ENCODE measurements at regions not wholly inside any gene's neighbourhood (a gene's known extent, or its start where the extent isn't known, plus 50 kb on each side); places are given as distances from the start of the nearest gene placed in this dataset.

- peak; percentile 76 for DNase-seq
Measured at GRCh38 chr3:168197162-168197561, 101.4 kb upstream of the GOLIM4 start.

GRCh38 chr3:168191856-168192255, 96.1 kb upstream of the GOLIM4 start:
- DNase-seq: no peak

GRCh38 chr3:168187233-168187632, 91.5 kb upstream of the GOLIM4 start:
- DNase-seq: no peak

- DNase-seq: peak; percentile 35
Measured at GRCh38 chr3:168186293-168186983, 90.7 kb upstream of the GOLIM4 start.

- DNase-seq: no peak
Measured at GRCh38 chr3:168183774-168184173, 88.0 kb upstream of the GOLIM4 start.

- DNase-seq: no peak
Measured at GRCh38 chr3:168168743-168169142, 73.0 kb upstream of the GOLIM4 start.

GRCh38 chr3:168165390-168166269, 69.9 kb upstream of the GOLIM4 start:
- DNase-seq: peak; percentile 77

GRCh38 chr3:168162172-168162571, 66.4 kb upstream of the GOLIM4 start:
- DNase-seq: no peak

- no peak for DNase-seq
Measured at GRCh38 chr3:168161696-168162095, 66.0 kb upstream of the GOLIM4 start.

GRCh38 chr3:168157903-168158302, 62.2 kb upstream of the GOLIM4 start:
- DNase-seq: no peak

GRCh38 chr3:168157099-168157700, 61.5 kb upstream of the GOLIM4 start:
- no peak for DNase-seq

GRCh38 chr3:168156479-168156878, 60.8 kb upstream of the GOLIM4 start:
- DNase-seq: no peak

- DNase-seq: no peak
Measured at GRCh38 chr3:168155303-168155702, 59.6 kb upstream of the GOLIM4 start.

- no peak for DNase-seq
Measured at GRCh38 chr3:168154089-168154488, 58.4 kb upstream of the GOLIM4 start.

GRCh38 chr3:168152149-168152548, 56.4 kb upstream of the GOLIM4 start:
- no peak for DNase-seq

All from NCI-H1105 treated with DMSO at 0.1 percent for 48 hours (cell line).